Osteocyte (in vitro differentiated cells): ENCODE measurements at regions not wholly inside any gene's neighbourhood (a gene's known extent, or its start where the extent isn't known, plus 50 kb on each side); places are given as distances from the start of the nearest gene placed in this dataset.

ENCODE experiments used
- DNase-seq: peaks from one replicate; pipeline ENCODE4 v3.0.0; 2021; ENCODE audit warnings: mixed read lengths; ENCODE audit not compliant: unreplicated experiment; ENCODE audit errors: extremely low spot score
- H3K27ac Mint-ChIP-seq: one replicate; pipeline ENCODE4 v1.8.0; 2021; ENCODE audit warnings: mild to moderate bottlenecking, mixed read lengths; ENCODE audit not compliant: unreplicated experiment
- H3K27me3 Mint-ChIP-seq: one replicate; pipeline ENCODE4 v1.8.0; 2021; ENCODE audit warnings: mixed read lengths; ENCODE audit not compliant: unreplicated experiment
- H3K36me3 Mint-ChIP-seq: one replicate; pipeline ENCODE4 v1.8.0; 2021; ENCODE audit warnings: mixed read lengths; ENCODE audit not compliant: unreplicated experiment
- H3K4me1 Mint-ChIP-seq: one replicate; pipeline ENCODE4 v1.8.0; 2021; ENCODE audit warnings: mixed read lengths; ENCODE audit not compliant: unreplicated experiment
- H3K4me3 Mint-ChIP-seq: one replicate; pipeline ENCODE4 v1.8.0; 2021; ENCODE audit warnings: mild to moderate bottlenecking, moderate library complexity, mixed read lengths; ENCODE audit not compliant: unreplicated experiment
- H3K9me3 Mint-ChIP-seq: one replicate; pipeline ENCODE4 v1.8.0; 2021; ENCODE audit warnings: mixed read lengths; ENCODE audit not compliant: unreplicated experiment
- TF ChIP-seq, protein P1 (sequence below): fragments of 200-600 bp; sonication (generic); IDR thresholded peaks from 2 replicates; pipeline ENCODE4 v1.5.0; 2021; ENCODE audit warnings: antibody characterized with exemption, mild to moderate bottlenecking, moderate library complexity

DNA sequence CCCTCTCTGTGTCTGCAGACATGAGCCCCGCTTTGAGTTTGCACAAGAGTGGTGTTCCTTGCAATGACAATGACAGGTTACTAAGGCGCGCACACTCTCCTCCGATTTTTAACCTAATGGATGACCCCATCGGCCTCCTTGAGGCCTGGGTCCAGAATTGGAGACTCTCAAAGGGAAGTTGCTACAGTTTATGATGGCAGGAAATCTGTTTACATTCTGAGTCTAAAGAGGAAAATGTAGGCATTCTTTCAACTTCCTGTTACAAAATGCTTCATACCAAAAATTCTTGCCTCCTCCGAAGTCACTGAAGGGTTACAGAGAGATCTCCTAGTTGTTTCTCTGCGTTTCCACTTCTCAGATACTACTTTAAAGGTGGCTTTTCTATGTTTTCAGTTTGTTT, 225.3 kb upstream of the AGAP1 start:
- Mint-ChIP-seq H3K9me3 (no peaks in the 10 kb centered on the region), H3K27me3 (no peaks in the 10 kb centered on the region), H3K4me1 (peaks cover 35% of the 10 kb centered on the region), H3K27ac (peak overlapping the region; percentile 44), H3K36me3 (no peaks in the 10 kb centered on the region), H3K4me3 (no peak overlapping the region)
- TF ChIP-seq, protein P1, sequence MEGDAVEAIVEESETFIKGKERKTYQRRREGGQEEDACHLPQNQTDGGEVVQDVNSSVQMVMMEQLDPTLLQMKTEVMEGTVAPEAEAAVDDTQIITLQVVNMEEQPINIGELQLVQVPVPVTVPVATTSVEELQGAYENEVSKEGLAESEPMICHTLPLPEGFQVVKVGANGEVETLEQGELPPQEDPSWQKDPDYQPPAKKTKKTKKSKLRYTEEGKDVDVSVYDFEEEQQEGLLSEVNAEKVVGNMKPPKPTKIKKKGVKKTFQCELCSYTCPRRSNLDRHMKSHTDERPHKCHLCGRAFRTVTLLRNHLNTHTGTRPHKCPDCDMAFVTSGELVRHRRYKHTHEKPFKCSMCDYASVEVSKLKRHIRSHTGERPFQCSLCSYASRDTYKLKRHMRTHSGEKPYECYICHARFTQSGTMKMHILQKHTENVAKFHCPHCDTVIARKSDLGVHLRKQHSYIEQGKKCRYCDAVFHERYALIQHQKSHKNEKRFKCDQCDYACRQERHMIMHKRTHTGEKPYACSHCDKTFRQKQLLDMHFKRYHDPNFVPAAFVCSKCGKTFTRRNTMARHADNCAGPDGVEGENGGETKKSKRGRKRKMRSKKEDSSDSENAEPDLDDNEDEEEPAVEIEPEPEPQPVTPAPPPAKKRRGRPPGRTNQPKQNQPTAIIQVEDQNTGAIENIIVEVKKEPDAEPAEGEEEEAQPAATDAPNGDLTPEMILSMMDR, result no peak
- DNase-seq, result no peak

DNA sequence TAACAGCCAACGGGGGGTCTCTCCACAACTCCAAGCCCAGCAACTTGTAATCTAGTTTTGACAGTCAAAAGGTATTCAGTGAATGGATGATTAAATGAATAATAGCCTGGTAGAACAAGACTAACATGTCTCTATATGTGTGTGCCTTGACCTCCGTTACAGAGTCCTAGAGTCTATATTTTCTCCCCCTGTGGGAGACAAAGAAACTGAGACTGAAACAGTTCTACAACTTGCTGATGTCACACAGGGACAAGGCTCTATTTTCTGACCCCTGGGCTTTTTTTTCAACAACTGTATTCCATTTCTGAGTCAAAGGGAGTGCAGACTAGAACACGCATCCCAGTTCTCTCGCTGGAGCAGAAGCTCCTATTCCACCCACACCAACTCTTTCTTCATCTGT, 223.6 kb upstream of the AGAP1 start:
- no peak for DNase-seq
- no peak overlapping the region for H3K27ac Mint-ChIP-seq
- peaks cover 7% of the 10 kb centered on the region for H3K36me3 Mint-ChIP-seq
- H3K4me3 Mint-ChIP-seq, result no peak overlapping the region
- TF ChIP-seq, protein P1, result no peak
- peaks cover 28% of the 10 kb centered on the region for H3K4me1 Mint-ChIP-seq
- peaks cover 6% of the 10 kb centered on the region for H3K27me3 Mint-ChIP-seq
- H3K9me3 Mint-ChIP-seq, result peaks cover 11% of the 10 kb centered on the region

DNA sequence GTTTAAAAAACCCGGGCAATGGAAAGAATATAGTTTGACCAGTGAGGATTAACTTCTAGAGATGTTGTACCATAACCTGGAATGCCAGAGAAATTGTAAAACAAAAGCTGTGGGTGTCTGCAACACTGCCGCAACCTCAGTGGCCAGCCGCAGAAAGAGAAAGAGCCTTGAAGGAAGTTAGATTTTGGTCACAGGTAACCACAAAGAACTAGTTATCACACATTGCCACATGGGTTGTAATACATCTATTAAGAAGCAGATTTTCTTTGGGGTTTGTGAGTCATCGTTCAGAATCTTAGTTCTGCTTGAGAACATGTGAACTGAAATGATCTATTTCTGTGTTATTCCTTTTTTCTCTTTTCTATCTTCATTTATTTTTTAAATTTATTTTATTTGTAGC, 222.9 kb upstream of the AGAP1 start:
- Mint-ChIP-seq H3K9me3 (peaks cover 11% of the 10 kb centered on the region), H3K36me3 (peaks cover 7% of the 10 kb centered on the region), H3K27ac (no peak overlapping the region), H3K4me3 (no peak overlapping the region), H3K4me1 (peaks cover 28% of the 10 kb centered on the region), H3K27me3 (peaks cover 8% of the 10 kb centered on the region)
- TF ChIP-seq, protein P1, result no peak
- DNase-seq, result no peak

DNA sequence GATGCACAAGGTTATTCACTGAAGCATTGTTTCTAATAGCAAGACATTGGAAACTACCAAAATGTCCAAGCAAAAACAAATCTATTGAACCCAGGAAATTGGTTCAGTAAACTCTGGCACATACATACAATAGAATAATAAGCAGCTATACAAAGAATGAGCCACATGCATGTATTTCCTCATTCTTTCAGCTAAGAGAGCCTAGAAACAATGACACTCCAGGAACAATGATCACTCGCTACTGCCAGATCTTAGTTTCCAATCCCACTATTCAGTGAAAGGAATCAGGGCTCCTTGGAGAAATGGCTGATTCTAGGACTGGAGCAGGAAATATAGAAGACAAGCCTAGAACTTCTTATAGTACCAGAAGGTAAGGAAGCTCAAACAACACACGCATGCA, 221.9 kb upstream of the AGAP1 start:
- H3K27ac Mint-ChIP-seq, result no peak overlapping the region
- H3K36me3 Mint-ChIP-seq, result peaks cover 7% of the 10 kb centered on the region
- no peak overlapping the region for H3K4me3 Mint-ChIP-seq
- H3K9me3 Mint-ChIP-seq, result peaks cover 11% of the 10 kb centered on the region
- TF ChIP-seq, protein P1, result no peak
- peaks cover 10% of the 10 kb centered on the region for H3K27me3 Mint-ChIP-seq
- peaks cover 28% of the 10 kb centered on the region for H3K4me1 Mint-ChIP-seq
- DNase-seq, result no peak

DNA sequence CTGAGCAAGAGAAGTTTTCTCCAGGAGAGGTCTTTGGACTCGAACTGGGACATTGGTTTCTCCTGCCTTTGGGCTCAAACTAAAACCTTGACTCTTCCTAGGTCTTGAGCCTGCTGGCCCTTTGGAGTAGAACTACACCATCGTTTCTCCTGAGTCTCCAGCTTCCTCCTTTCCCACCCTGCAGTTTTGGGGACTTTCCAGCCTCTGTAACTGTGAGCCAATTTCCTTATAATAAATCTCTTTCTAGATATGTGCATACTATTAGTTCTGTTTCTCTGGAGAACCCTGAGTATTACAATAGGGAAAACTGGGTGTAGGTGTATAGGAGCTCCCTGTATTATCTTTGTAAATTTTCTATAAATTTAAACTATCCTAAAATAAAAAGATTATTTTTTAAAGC, 219.8 kb upstream of the AGAP1 start:
- DNase-seq, result no peak
- TF ChIP-seq, protein P1, result no peak
- Mint-ChIP-seq H3K9me3 (peaks cover 11% of the 10 kb centered on the region), H3K27ac (no peak overlapping the region), H3K36me3 (peaks cover 7% of the 10 kb centered on the region), H3K27me3 (peaks cover 10% of the 10 kb centered on the region), H3K4me3 (no peak overlapping the region), H3K4me1 (peaks cover 7% of the 10 kb centered on the region)
